ENCODE measurements at regions not wholly inside any gene's neighbourhood (a gene's known extent, or its start where the extent isn't known, plus 50 kb on each side); places are given as distances from the start of the nearest gene placed in this dataset.

DNA sequence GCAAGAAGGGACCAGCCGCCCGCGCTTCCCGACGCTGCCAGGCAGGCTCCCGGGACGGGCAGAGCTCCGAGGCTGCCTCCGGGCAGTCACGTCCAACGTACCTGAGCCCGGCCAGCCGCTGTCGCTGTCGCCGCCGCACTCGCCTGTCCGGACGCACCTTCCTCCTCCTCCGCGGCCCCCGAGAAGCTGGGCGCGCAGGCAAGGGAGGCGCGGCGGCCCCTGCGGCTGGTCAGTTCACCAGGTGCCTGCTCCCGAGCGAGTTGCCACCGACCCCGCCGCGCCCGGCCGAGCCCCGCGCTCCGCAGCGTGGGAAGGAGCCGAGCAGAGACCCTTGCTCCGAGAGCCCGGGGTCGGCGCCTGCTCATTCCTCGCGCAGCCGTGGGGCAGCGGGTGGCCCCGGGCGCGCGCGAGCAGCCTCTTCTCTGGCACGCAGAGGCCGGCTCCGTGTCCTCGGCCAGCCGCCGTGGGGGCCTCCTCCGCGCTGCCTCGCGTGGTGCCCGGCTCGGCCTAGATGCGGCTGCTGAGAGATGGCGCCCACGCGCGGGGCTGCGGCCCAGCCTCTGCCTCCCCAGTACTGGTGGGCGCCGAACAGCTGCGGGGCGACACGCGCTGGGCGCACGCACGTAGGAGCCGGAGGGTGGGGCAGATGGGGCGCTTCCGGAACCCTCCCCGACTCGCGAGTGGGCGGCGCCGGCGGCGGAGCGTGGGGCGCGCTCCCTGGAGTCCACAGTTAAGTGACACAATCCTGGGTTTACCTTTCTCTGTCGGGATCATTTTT is 419.4 kb downstream of the UQCRFS1 start:
- H3K4me3 ChIP-seq (ENCODE audit: low read depth, low read length), result peak overlapping the region; percentile 39

DNA sequence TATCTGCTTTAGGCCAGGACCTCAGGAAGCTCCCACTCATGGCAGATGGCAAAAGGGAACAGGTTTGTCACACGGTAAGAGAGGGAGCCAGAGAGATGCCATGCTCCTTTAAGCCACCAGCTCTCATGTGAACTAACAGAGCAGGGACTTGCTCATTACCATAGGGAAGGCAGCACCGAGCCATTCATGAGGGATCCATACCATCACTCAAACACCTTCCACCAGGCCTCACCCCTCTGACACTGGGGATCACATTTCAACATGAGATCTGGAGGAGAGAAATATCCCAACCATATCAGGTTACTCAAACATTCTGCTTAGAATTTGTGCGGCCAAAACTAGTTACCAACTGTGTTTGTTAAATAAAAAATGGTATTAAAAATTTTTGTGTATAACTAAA is 427.0 kb downstream of the UQCRFS1 start:
- no peak overlapping the region for H3K4me3 ChIP-seq (ENCODE audit: low read depth, low read length)

DNA sequence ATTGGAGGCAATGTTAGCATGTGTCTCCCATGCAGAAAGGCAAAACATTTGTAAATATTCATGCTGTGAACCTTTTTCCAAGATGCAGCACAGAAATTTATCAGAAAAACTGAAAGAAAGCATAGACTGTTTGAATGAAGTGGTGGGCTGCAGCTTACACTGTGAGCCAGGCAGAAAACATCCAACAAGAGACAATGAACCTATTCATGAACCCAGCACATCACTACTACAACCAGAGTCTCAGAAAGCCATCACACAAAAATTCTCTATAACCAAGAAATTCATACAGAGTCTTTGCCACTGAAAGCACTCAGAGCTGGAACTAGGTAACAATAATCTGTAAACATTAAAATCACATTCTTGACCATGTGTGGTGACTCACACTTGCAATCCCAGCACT is 448.9 kb downstream of the UQCRFS1 start:
- no peak overlapping the region for H3K4me3 ChIP-seq (ENCODE audit: low read depth, low read length)

DNA sequence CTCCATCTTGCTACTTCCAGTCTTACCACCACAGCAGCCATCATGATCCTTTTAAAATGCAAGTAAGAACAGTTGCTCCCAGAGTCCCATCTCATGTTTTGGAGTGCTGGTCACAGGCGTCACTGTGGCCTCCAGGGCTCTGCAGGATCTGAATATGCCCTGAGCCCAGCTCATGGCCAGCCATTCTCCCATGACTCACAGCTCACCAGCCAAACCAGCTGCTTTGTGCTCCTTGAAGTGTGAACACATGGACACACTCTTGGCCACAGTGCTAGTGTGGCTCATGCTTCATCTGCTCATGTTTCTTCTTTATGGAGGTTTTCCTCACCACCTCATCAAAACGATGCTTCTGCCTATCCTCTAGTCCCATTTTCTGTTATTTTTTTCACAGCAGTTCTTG is 466.5 kb downstream of the UQCRFS1 start:
- H3K4me3 ChIP-seq (ENCODE audit: low read depth, low read length), result no peak overlapping the region

DNA sequence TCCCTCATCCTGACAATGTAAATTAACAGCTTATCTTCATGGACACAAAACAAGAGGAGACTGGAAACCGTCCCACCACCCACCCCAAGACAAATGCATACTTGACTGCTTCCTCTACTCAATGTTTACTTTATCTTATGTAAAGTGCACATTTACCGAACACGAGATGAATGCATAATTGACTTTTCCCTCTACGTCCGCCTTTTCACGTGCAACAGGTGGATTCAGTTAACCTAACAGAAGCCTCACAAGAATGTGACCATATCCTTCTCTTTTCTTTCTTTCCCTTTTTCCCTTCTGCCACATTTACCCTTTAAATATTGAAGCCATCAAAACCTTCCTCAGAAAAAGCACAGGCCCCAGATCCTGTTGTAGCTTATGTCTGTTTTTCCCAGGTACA is 468.0 kb downstream of the UQCRFS1 start:
- no peak overlapping the region for H3K4me3 ChIP-seq (ENCODE audit: low read depth, low read length)

DNA sequence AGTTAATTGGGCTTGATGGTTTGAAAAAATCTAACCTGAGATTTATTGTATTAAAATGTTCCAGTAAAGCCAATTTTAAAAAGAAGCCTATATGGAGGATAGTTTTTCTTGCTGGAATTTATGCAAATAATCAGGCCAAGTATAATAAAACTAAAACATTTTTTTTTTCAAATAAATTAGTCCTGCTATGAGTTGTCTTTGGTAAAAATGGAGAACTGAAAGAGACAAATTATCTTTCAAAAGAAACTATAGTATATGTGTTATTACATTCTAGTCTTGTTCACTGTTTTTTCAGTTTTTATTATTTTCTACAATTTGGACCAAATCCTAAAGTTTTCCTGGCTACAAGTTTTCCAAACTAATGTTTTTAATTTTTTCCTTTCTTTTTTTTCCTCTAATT is 468.9 kb downstream of the UQCRFS1 start:
- H3K4me3 ChIP-seq (ENCODE audit: low read depth, low read length), result no peak overlapping the region

DNA sequence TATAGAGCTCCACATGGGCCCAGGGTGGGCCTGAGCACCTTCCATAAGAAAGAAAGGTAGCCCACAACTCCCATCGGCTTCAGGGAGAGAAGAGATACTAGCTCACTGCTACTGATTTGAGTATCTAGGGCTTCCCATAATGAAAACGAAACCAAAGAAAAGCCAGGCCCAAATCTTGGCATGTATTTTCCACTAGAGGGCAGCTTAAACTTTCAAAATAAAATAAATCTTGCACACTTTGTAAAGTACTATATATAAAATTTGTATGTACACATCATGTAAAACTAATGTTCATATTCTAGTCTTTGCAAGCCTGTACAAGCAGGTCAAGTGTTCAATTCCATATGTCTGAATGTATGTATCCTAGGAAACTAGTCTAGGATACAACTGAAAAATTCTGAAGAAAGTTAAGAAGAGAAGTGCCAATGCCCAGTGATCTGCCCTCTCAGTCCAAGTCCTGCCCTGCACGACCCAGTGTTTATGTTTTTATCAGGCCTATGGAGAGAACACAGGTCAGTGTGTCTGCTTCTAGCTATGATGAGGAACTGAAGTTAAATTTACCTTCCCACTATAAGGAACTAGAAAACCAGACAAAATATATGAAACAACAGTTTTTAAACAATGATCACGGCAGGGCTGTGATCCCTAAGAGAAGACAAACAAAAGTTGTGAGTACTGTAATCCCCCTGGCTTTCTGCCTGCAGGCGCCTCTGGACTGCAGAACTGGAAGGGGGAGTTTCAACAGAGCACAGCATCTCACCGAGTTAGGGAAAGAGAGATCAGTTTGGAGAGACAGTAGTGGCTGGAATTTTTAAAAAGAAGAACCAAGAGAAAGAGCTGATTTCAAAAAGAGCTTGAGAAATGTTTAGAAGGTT is 475.7 kb downstream of the UQCRFS1 start:
- no peak overlapping the region for H3K4me3 ChIP-seq (ENCODE audit: low read depth, low read length)

DNA sequence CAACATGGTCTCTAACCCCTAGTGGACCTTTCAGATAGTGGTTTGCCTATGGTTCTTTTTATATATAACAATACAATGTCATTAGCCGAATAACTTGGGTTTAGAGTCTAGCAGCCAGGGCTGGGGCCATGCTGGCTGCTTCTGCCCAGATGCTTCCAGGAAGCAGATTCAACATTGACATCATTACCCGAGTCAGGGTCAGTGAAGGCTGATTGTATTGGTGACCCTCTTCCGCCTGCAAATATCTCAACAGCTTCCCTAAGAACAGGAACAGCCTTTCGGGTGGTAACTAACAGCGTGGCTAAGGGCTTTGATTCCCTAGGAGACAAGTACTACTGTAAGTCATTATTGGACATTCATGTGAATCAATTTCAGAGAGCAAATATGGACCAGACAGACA is 476.4 kb downstream of the UQCRFS1 start:
- H3K4me3 ChIP-seq (ENCODE audit: low read depth, low read length), result no peak overlapping the region

DNA sequence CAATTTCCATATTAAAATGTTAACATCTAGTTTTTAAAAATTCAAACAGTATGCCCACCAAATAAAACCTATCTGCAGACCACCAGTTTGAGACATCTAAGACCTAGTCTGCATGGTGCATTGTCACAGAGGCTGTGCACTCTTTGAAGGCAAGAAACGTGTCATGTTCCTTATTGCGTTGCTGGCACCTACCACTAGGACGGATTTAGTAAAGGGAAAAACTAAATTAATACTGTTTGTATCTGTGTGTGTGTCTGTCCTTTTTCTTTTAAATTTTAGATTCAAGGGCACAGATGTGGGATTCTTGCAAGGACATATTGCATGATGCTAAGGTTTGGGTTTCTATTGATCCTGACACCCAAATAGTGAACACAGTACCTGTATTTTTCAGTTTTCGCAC is 481.4 kb downstream of the UQCRFS1 start:
- H3K4me3 ChIP-seq (ENCODE audit: low read depth, low read length), result no peak overlapping the region

DNA sequence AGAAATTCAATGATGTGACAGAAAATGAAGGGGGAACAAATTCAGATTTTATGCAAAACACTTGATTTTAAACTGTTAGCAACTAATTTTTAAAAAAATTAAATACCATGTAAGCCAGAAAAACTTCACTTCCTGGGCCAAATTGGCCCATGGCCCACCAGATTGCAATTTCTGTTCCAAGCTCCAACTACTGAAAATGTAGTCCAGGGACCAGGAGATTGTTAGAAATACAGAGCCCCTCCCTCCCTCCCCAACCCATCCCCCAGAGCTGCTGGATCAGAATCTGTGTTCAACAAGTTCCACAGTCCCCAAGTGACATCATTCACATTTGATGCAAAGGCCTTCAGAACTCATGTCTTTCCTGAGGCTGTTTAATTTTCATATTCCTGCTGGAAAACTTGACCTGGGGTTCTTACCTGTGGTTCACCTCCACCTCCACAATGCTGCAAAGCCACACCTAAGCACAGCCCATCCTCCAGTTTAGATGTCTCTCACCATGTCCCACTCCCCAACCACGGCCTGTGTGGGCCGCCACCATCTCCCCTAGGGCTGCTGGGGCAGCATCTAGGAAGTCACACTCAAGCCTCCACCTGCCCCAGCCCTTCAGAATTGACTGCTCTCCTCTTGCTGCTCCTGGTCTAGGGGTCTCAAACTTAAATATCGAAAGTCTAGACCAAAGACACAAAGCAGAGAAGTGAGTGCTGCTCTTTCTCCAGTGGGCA is 482.0 kb downstream of the UQCRFS1 start:
- H3K4me3 ChIP-seq (ENCODE audit: low read depth, low read length), result no peak overlapping the region

DNA sequence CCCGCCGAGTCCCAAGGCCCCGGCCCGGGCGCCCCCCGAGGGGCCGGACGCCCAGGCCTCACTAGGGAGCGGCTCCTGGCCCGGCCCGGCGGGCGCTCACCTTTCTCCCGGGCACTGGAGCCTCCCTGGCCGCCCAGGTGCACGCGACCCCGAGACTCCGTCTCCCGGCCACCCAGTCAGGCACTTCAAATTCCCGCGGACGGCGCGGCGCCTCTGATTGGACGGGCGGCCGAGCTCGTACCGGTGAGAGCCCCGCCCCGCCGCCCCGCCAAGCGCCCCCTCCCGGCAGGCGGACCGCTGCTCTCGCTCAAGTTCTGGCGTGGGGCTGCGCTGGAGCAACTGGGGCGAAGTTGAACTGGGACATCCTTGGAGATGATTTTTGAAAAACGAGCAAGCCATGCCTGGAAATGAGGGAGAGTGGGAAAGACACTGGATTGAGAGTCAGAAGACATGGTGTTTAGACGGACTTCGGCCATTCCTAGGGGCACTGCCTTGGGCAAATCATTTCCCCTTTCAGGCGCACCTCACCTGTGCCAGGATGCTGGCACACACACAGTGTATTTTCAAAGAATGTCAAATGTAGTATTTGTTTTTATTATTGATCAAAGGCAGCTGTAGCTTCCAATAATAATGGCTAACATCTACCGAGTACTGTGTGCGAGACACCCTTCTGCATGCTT is 485.3 kb downstream of the UQCRFS1 start:
- H3K4me3 ChIP-seq (ENCODE audit: low read depth, low read length), result no peak overlapping the region

DNA sequence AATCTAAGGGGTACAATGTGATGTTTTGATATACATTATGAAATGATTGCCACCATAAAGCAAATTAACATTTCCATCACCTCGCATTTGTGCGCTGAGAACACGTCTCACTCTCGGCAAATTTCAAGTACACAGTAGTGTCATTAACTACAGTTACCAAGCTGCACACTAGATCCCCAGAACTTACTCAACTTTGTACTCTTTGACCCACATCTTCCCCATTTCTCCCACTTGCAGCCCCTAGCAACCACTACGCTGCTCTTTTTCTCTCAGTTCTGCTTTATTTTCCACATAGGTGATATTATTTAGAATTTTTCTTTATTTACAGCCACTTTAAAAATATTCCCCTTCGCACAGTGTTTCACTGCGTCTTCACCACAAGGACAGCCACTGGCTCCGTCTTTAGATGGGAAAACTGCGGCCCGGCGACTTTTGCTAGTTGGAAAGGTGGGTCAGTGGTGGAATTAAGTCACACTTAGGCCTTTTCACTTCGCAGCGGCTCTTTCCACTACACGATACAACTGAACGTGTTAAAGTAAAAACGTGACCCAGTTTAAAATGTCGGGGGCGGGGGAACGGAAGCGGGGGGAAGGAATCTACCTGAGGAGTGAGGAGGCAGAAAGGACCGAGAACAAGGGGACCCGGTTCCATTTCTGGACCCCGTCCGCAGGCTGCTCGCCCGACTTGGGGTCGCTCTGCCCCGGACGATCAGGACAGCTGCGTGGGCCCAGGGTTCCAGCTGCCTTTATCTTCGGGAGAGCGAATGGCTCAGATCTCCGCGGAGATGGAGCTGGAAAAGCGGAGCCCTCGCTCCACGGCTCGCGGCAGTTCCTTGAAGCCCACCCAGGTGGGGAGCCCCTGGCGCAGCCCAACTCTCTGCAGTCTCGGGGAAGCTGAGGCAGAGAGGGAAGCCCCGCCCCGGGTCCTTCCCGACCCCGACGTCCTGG is 486.1 kb downstream of the UQCRFS1 start:
- H3K4me3 ChIP-seq (ENCODE audit: low read depth, low read length), result peak overlapping the region; percentile 34

DNA sequence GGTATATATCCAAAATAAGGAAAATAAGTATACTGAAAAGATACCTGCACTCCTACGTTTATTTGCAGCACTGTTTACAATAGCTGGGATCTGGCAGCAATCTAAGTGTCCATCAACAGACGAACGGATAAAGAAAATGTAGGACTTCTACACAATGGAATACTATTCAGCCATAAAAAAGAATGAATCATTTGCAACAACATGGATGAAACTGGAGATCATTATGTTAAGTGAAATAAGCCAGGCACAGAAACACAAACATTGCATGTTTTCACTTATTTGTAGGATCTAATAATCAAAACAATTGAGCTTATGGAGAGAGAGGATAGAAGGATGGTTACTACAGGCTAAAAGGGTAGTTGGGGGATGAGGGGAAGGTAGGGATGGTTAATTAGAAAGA is 494.0 kb downstream of the UQCRFS1 start:
- H3K4me3 ChIP-seq (ENCODE audit: low read depth, low read length), result no peak overlapping the region

DNA sequence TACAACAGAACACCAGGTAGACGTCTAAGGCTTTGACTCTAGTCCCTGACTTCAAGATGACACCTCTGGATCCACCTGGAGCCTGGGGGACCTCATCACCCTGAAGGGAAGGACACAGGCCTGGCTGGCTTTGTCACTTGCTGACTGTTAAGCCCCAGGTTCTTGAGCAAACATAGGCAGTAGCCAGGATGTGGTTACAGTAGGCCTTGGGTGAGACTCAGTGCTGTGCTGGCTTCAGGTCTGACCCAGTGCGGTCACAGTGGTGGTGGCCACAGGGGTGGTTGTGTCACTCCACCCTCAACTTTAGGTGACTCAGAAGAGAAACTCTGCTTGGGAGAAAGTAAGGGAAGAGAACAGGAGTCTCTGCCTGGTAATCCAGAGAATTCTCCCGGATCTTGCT is 497.8 kb downstream of the UQCRFS1 start:
- no peak overlapping the region for H3K4me3 ChIP-seq (ENCODE audit: low read depth, low read length)

DNA sequence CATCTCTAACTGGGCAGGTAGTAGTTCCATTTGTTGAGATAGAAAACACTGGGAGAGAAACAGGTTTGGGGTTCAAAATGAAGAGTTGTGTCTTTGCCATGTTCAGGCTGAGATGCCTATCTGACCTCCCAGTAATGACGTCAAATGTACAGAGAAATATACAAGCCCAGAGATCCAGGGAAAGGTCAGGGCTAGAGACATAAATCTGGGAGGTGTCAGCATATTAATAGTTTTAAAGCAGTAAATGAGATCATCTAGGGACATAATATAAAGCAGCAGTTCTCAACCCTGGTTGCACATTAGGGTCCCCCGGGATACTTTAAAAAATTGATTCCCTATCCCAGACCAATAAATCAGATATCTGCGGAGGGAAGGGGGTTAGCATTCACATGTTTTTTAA is 501.5 kb downstream of the UQCRFS1 start:
- no peak overlapping the region for H3K4me3 ChIP-seq (ENCODE audit: low read depth, low read length)

DNA sequence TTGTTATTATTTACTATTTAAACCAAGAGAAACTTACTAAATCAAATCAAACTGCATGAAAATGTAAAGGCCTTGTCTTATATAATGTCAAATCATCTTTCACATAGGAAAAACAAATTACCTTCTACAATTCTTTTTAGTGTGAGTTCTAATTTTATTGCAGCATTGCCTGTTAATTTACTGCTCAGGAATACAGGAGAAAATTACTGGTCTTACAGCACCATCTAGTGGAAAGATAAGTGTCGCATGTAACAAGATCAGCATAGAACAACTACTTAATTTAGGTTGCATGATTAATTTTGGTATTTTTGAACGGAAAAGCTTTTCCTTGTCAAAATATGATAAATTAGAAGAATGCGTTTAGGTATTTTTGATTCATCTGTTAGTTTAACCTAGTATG is 502.7 kb downstream of the UQCRFS1 start:
- H3K4me3 ChIP-seq (ENCODE audit: low read depth, low read length), result no peak overlapping the region

DNA sequence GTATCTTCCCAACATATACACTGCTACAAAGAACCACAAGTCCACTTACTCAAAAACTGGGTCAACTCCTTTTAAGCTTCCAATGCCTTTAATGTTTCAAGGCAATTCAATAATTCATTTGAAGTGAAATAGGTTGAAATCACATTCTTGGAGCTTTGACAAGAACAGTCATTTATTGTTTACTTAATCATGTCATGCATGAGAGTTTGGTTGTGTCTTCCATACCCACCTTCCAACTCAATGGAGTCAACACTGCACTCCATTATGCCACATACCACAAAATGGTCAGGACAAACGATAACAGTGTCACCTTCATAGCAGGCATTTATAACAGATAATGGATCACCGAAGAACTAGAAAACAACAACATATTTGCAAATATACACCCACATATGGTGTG is 506.3 kb downstream of the UQCRFS1 start:
- H3K4me3 ChIP-seq (ENCODE audit: low read depth, low read length), result no peak overlapping the region

DNA sequence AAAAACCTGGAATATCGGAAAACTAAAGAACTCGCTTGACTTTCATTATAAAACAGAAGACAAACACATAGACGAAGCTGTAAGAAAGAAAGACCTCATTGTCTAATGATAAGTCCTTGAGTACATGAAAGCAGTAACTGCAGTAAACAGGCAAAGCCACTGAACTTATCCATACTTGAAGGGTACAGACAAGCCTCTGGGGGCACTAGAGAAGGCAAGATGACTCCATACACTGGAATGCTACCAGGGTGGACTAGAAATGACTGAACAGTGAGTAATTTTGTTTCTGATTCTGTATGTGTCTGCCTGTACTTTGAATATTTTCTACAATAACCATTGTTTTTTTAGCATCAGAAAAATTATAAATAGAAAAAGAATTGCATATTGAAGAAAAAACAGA is 507.9 kb downstream of the UQCRFS1 start:
- no peak overlapping the region for H3K4me3 ChIP-seq (ENCODE audit: low read depth, low read length)

DNA sequence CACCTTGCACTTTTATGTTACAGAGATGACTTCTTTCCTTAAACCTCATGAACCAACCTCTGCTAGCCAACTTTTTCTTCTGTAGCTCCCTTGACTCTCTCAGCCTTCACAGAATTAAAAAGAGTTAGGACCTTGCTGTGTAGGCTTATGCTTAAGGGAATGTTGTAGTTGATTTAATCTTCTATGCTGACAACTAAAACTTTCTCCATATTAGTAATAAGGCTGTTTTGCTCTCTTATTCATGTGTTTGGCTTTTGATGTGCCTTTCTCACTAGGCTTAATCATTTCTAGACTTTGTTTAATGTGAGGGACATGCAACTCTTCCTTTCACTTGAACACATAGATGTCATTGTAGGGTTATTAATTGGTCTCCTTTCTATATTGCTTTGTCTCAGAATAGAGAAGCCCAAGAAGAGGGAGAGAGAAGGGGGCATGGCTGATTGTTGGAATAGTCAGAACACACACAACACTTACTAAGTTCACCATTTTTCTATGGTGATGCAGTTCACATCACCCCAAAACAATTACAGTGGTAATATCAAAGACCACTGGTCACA is 509.5 kb downstream of the UQCRFS1 start:
- H3K4me3 ChIP-seq (ENCODE audit: low read depth, low read length), result no peak overlapping the region

DNA sequence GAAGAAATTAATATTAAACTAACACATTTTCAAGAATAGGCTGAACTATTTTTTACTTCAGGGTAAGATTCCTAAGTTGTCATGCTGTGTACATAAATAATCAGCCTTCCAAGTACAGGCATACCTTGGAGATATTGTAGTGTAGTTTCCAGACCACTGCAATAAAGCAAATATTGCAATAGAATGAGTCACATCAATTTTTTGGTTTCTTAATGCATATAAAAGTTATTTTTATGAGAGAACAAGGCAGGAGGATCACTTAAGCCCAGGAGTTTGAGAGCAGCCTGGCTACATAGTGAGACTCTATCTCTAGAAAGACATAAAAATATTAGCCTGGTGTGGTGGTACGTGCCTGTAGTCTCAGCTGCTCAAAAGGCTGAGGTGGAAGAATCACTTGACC is 511.5 kb downstream of the UQCRFS1 start:
- no peak overlapping the region for H3K4me3 ChIP-seq (ENCODE audit: low read depth, low read length)
